HG03354 (cell line): ENCODE measurements at regions not wholly inside any gene's neighbourhood (a gene's known extent, or its start where the extent isn't known, plus 50 kb on each side); places are given as distances from the start of the nearest gene placed in this dataset.
A peak's percentile ranks its signal among the peaks of the same experiment; 100 is the strongest.

Experiments
- ATAC-seq: cut with Tn5 transposase; IDR thresholded peaks from one replicate; pipeline ENCODE4 v1.9.1; 2021; ENCODE audit warnings: mild to moderate bottlenecking; ENCODE audit not compliant: unreplicated experiment, poor library complexity, severe bottlenecking

- no peak for ATAC-seq
Measured at GRCh38 chr12:41941079-41941478, 203.6 kb downstream of the GXYLT1 start.

GRCh38 chr12:41940571-41940970 lies 204.1 kb downstream of the GXYLT1 start:
- no peak for ATAC-seq

- no peak for ATAC-seq
Measured at GRCh38 chr12:41936333-41936732, 208.3 kb downstream of the GXYLT1 start.

- ATAC-seq = no peak
Measured at GRCh38 chr12:41935911-41936310, 208.8 kb downstream of the GXYLT1 start.

GRCh38 chr12:41932470-41932991 lies 212.1 kb downstream of the GXYLT1 start:
- peak; percentile 59 for ATAC-seq

GRCh38 chr12:41930866-41931437 lies 213.7 kb downstream of the GXYLT1 start:
- no peak for ATAC-seq

- ATAC-seq = no peak
Measured at GRCh38 chr12:41924111-41924510, 220.6 kb downstream of the GXYLT1 start.

- ATAC-seq = no peak
Measured at GRCh38 chr12:41923351-41923750, 221.3 kb downstream of the GXYLT1 start.

GRCh38 chr12:41920355-41920754 lies 224.3 kb downstream of the GXYLT1 start:
- no peak for ATAC-seq

- no peak for ATAC-seq
Measured at GRCh38 chr12:41919526-41920261, 225.0 kb downstream of the GXYLT1 start.

GRCh38 chr12:41919048-41919447 lies 225.6 kb downstream of the GXYLT1 start:
- no peak for ATAC-seq

- no peak for ATAC-seq
Measured at GRCh38 chr12:41917938-41918341, 226.7 kb downstream of the GXYLT1 start.

- no peak for ATAC-seq
Measured at GRCh38 chr12:41917181-41917580, 227.5 kb downstream of the GXYLT1 start.

- ATAC-seq = no peak
Measured at GRCh38 chr12:41910578-41911320, 233.9 kb downstream of the GXYLT1 start.

- ATAC-seq = no peak
Measured at GRCh38 chr12:41908206-41908605, 236.5 kb downstream of the GXYLT1 start.

GRCh38 chr12:41907550-41907949 lies 237.1 kb downstream of the GXYLT1 start:
- no peak for ATAC-seq

- no peak for ATAC-seq
Measured at GRCh38 chr12:41907021-41907420, 237.7 kb downstream of the GXYLT1 start.

- ATAC-seq = no peak
Measured at GRCh38 chr12:41905759-41906297, 238.8 kb downstream of the GXYLT1 start.

- no peak for ATAC-seq
Measured at GRCh38 chr12:41905073-41905758, 239.5 kb downstream of the GXYLT1 start.

- no peak for ATAC-seq
Measured at GRCh38 chr12:41904041-41904440, 240.6 kb downstream of the GXYLT1 start.
